GM19328 (cell line): ENCODE measurements at regions not wholly inside any gene's neighbourhood (a gene's known extent, or its start where the extent isn't known, plus 50 kb on each side); places are given as distances from the start of the nearest gene placed in this dataset.
"Not testable (repeated sequence)": the region's sequence is repeated elsewhere in the genome, so short reads cannot be mapped to it uniquely, and the experiment has no call there.

ENCODE experiments used
- ATAC-seq: cut with Tn5 transposase; IDR thresholded peaks from one replicate; pipeline ENCODE4 v1.9.1; 2021; ENCODE audit warnings: mild to moderate bottlenecking, moderate library complexity; ENCODE audit not compliant: unreplicated experiment

DNA sequence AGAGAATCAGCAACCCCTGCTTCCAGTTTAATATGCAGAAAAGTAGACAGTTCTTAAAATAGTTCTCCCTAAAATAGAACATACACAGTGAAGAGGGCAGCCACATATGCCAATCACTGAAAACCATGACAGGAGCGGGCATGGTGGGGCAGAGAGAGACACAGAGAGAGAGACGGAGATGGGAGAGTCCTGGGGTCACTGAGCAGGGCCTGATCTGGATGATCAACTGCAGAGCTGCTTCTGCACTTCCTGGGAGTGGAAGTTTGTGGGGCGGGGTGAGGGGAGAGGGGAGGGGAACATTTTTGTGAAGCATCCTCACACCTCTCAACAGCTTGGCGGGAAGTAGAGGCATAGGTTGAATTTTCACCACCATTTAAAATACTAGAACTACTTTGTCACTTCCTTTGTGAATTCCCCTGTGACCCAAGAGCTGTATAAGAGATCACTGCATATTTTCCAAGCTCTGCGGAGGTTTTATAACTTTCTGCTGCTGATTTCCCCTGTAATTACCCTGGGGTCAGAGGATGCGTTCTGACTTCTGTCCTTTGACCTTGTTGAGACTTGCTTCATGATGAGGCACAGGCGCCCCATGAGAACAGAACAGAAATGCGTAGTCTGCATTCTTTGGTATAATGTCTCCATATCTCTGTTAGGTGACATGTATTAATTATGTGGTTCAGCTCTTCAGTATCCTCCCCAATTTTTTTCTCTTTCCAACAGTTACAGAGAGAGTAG, 419.4 kb downstream of the BRD1 start:
- ATAC-seq, result no peak

DNA sequence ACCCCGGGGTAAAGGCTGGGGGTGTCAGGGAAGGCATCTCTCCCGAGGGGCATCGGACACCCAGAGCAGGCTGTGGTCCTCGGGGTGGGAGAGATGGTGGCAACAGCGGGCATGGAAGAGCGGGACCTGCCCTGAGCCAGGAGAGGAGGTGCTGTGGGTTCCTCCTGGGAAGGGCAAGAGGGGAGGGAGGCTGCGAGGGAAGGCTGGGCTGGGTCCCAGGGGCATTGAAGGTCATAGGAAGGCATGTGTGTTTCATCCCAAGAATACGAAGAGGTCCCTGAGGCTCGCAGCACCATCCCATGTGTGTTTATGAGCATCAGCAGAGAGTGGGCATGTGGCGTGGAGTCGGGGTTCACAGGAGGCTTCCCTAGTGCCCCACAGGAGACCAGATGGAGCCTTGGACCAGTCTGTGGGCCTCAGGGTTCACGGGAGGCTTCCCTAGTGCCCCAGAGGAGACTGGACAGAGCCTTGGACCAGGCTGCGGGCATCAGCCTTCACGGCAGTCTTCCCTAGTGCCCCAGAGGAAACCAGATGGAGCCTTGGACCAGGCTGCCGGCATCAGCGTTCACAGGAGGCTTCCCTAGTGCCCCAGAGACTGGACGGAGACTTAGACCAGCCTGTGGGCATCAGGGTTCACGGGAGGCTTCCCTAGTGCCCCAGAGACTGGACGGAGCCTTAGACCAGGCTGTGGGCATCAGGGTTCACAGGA, 420.6 kb downstream of the BRD1 start:
- no peak for ATAC-seq

DNA sequence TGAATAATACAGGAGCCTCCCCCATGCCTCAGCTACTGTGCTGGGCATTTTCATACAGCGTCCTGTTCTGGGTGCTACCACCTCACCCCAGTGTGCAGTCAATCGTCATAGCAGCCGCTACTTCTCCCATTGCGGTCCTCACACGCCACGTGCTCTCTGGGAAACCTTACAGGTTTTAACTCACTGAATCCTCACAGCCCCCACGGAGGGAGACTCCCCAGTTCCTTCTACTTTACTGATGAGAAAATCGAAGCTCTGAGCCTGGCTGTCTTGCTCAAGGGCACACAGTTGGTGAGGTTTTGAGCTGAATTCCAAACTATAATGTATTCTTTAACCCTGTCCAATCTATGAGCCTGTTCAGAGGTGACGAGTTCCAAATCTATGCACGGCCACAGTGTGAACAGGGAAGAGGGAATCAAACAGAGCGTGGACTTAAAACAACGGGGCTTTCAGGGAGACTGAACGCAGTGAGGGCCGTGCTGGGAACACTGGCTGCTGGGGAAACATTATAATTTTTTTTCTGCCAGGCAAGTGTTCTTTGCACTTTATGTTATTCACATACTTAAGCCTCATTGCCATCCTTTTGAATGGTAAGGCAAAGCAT, 421.5 kb downstream of the BRD1 start:
- ATAC-seq, result no peak

DNA sequence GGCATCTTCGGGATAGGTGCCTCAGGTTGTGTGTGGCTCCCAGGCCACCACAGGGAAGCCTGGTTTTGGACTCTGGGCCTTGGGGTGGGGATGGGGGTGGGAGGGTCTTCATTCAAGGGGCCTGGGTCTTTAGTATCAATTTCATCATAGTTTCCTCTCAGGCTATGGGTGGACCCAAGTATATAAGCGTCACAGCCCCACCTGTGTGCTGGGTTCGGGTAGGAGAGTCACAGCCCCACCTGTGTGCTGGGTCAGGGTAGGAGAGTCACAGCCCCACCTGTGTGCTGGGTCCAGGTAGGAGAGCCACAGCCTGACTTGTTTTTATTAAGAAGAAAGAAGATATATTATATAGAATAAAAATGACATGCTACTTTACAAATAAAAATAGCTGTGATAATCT, 422.1 kb downstream of the BRD1 start:
- no peak for ATAC-seq

DNA sequence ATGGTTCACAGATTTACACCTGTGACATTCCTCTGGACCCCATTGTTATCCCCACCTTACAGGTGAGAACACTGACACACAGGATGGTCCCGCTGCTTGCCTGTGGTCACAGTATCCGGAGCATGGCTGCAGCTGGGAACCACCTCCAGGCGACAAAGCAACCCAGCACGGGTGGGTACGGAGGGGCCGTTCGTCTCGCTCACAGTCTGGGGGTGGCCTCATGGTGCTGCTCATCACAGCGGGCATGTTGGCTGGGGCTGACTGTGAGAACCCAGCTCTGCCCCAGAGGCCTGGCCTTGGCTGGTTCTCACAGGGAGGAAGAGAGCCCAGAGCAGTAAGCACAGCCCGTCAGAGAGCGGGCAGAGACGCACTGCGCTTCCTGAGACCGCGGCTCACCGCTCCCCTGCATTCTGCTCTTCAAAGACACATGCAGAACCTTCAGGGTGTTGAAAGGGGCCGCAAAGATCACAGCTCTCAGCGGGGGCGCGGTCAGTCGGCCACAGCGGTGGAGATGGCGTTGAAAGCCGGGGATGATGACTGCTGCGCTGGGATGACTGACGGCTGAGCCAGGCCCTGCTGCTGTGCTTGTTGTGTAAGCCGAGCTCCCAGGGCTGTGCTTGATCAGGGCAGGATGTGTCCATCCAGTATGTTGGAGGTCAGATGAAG, 423.0 kb downstream of the BRD1 start:
- no peak for ATAC-seq

DNA sequence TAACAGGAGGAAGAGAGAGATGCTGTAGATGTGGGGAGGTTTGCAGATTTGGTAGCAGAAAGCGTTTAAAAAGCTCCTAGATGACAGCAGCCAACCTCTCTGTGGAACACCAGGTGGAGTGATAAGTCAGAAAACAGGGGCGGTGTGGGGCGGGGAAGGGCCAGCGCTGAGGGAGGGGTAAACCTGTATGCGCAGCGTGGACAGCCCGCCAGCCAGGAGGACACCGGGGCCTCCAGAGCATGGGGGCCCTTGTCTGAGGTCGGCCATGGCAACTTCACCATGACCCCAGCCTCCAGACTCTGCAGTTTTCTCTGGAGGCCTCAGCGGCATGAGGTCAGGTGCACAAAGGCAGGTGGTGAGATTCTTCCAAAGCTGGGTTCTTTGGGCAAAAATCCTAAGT, 423.7 kb downstream of the BRD1 start:
- ATAC-seq, result no peak

DNA sequence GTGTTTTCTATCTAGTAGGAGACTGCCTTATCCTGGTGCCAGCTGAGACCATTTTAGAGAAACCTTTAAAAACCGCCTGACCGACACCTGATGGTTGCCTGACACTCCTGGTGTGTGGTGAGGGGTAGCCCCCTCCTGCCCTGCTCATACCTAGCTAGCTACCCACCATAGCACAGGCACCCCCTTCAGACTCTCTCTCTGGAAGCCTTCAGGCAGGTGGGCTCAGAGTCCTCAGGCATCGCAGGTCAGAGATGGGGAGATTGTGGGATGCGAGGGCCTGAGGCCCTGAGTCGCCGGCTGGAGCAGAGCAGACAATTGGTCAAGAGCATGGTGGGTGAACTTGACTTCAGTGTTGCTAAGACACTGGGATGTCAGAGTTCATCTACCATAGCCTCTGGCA, 424.6 kb downstream of the BRD1 start:
- ATAC-seq, result no peak

DNA sequence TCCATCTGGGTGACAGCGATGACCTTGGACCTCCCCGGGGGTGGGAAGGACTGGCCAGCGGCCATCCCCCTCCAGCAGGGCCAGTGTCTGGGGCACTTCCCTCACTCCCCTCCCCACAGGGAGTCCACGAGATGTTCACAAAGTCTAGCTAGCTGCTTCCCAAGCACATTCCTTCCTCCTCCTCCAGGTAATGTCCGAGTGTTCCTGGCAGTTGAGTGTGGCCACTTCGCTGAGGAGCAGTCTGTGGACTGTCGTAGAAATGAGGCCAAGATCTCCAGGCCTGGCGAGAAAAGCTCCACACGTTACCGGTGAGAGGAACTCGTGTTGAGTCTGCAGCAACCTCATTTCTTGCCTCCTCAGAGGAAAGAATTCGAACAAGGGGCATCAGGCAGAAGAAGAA, 425.5 kb downstream of the BRD1 start:
- ATAC-seq, result no peak

DNA sequence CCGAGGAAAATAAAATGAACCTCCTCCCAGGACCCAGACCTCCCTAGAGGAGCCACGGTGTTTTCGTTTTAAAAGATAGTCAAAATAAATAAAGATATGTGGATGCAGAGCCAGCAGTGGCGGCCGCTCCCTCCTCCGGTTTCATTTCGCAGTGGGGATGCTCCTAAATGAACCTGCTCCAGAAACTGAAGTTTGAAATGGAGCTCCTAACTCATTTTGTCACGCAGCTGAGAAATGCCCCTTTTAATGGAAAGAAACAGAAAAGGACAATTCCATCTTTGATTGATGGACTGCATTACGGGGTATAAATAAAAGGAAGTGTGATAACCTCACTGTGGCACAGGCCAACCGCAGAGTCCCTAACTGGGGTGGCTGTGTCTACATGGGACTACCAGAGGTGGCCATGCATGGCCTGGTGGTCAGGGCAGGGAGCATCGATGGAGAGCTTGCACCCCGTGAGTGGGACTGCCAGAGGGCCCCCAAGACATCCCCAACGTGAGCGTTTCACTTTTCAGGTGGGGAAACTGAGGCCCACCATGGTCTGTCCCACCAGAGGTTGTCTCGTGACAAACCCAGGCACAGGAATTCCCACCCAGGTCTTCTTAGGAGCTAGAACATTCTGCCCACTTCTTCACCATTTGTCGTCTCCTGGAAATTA, 426.6 kb downstream of the BRD1 start:
- ATAC-seq, result no peak

DNA sequence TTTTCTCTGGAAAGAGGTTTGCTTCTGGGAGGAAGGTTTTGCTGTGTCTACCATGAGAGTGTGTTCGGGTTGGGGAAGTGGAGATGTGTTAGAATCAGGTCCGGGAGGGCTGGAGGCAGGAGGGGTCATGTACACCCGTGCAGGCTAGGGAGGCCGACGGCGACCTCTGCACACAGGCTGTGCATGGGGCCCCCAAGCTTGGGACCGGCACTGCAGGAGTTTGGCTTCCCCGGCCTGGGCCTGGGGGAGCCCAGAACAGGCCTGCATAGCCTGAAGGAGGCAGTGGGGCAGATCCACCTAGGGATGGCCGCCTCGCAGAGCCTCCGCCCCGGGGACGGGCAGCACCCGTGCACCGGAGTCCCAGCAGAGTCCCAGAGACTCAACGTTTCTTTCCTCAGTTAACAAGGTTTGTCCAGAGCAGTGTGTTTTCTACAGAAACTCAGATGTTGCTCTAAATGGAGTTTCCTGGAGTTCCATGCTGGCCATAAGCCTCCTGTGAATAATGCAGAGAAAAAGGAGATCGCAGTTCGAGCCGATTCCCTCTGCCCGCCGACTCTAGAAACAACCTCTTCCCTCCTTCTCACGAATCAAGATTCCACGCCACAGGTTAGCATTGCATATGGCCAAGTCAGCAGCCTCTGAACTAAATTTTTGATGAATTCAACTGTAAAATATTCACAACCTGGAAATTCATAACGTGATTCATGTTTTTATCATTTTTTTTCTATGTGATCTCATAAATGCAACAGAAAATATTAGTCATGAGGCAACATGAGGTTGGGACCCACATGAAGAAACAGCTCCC, 427.3 kb downstream of the BRD1 start:
- ATAC-seq, result no peak

DNA sequence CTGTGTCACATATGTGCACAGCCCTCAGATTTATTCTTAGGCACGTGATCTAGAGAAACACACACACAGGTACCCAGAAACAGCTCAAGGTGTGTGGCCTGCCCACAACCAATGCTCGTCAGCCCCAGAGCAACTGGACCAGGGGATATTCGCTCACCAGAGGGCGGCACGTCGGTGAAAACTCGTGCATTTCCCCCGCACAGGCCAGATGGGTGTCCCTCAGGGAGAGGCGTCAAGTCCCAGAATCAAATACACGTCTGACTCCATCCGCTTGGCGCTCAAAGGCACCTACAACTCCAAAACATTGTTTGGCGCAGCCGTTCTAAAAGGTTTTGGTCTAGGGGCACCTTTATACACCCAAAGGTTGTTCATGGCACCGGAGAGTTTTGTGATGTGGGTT, 429.0 kb downstream of the BRD1 start:
- no peak for ATAC-seq

DNA sequence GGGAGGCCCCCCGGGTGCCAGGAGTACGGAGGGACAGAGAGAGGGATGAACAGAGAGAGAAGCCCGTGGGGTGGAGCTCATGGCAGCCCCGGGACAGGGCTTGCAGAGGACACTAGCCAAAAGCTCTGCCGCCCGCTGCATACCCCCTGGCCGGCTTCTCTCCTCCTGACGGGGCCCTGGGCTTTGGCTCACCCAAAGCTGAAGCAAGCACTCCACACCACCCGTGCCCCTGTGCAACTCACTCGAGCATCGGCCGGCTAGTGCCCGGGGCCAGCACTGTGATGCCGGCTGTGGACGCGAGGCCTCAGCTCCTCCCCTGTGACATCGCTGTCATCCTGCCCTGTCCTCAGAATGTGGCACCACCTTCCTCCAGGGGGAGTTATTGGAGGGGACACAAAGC, 429.6 kb downstream of the BRD1 start:
- no peak for ATAC-seq

DNA sequence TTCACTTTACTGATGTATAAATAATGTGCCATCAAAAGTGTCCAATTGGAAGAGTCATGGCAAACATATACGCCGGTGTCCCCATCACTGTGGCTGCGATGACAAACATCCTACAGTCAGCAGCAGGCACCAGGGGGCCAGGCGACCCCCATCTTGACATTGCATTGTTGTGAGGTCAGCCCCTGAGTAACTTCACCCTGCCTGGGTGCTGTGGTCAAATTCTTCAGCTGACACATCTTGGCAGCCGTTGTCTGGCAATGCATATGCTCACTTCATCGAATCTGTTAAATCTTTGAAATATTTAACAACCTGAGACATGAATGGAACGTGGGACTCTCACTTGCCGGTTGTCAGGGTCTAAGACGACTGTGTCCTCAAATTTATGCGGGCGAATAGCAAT, 430.9 kb downstream of the BRD1 start:
- no peak for ATAC-seq

DNA sequence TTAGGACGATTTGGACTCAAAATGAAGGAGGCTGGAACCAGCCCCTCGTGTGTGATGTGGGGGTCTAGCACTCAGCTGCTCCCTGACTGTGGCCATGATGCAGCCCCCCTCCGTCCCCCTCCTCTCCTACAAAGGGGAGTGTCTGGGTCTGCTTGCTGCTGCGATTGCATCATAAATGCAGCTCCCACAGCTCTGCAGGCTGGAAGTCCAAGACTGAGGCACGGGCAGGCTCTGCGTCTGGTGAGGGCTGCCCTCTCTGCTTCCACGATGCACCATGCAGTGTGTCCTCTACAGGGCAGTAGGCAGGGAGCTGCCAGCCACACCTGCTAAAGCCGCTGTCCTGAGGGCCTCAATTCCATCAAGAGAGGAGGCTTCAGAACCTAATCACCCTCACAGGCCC, 432.1 kb downstream of the BRD1 start:
- no peak for ATAC-seq

DNA sequence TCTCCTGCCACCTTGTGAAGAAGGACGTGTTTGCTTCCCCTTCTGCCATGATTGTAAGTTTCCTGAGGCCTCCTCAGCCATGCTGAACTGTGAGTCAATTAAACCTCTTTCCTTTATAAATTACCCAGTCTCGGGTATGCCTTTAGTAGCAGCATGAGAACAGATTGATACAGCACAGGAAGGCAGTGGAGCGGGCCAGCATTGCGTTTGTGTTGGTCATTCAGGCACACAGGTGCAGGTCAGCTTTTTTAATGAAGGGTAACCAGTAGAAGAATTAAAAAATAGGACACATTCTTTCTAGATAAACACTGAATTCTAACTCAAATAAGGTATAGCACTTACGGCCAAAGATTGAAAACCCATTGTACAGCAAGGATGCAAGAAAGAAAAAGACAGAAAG, 432.6 kb downstream of the BRD1 start:
- not testable (repeated sequence) for ATAC-seq

DNA sequence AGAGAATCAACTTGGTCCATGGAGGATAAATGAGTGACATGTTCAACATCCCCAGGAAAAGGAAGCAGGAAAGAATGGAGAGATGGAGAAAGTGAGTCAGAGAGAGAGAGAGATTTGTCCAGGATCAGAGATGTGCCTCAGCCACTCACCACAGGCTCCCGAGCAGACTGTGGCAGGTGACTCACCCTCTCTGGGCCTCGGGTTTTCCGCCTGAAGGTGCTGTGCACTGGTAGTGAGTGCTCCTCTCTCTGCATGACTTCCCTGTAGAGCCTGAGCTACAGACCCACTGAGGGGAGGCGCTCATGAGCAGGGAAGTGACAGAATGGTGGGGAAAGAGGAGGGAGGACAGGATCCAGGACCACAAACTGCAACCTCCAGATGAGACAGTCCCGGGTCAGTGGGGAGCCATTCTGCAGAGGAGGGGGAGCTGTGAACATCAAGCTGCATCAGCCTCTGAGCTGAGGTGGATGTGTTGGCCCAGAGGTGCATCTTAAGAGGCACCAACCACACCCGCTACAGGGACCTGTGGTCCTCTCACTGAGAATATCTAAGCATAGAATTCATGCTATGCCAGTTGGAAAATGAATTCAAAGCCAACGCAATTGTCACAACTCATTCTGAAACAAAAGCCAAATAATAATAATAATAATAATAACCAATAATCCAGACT, 433.4 kb downstream of the BRD1 start:
- ATAC-seq, result no peak

DNA sequence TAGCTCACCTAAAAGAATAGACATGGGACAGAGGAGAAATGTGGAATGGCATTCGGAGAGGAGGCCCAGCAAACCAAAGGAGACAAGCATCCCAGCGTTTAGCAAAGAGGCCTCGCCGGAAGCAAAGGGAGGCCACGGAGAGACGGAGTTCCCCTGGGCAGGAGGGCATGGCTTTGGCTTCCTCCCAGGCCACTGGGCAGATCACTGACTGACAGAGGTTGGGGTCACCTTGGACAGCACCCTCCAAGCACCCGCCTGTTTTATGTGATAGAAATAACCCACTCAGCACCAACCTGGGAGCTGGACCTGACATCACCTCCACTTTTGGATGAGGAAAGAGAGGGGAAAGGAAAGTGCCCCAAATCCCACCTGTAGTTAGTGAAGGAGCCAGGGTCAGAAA, 434.1 kb downstream of the BRD1 start:
- ATAC-seq, result no peak

DNA sequence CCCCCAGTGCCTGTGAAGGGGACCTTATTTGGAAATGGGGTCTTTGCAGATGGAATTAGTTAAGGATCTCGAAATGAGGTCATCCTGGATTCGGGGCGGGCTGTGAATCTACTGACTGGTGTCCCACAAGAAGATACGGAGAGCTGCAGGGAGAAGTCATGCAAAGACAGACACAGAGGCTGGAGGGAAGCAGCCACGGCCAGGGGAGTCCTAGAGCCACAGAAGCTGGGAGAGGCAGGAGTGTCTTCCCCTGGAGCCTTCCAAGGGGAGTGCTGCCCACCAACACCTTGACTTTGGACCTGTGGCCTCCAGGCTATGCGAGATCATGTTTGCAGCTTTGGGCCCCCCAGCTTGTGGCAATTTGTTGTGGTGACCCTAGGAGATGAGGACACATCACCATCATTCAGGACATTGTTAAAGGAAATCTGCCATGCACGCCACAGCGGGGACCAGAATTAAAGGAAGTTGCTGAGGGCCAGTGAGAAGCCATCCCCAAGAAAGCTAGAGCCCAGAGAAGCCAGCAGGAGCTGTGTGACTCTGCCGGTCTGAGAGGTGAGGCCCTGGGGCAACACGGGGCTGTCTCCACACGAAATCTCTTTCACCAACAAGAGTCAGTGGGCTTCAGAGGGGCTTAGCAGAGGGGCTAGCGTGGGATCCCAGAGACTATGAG, 434.7 kb downstream of the BRD1 start:
- ATAC-seq, result no peak

DNA sequence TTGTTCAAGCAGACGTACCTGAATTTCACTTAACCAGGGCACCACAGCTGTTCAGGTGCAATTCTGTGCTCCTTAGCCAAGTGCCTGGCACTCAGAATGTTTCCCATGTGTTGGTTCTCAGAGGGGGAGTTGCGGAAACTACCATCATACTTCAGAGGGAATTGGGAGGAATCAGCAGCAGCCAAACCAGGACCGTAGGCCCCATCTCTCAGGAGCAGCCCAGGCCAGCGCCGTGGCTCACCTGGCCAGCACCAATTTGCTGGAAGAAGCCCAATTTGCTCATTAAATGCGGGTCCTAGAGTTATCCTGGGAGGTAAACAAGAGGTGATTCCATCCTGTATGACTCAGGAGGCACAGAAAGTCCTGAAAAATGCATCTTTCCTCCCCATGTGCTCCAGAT, 435.4 kb downstream of the BRD1 start:
- ATAC-seq, result no peak
